ENCODE measurements at regions not wholly inside any gene's neighbourhood (a gene's known extent, or its start where the extent isn't known, plus 50 kb on each side); places are given as distances from the start of the nearest gene placed in this dataset.
"Not testable (repeated sequence)": the region's sequence is repeated elsewhere in the genome, so short reads cannot be mapped to it uniquely, and the experiment has no call there.

DNA sequence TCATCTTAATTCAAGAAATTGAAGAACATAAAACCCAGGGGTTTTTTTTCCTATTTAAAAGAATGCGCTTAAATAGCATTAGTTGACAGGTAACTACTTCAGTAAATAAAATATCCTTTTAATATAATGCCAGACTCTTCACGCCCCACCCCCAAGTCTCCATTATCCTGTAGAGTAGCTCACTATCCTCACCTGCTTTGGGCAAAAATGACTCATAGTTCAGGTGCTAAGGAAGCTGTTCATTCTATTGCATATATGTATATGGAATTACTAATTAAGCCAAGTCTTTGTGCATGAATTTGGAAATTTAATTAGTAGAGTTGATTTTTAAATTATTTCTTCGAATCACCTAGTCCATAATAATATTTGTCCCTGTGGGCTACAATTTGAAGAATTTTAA lies 656.8 kb upstream of the ANKRD30A start:
- TF ChIP-seq, protein P1, sequence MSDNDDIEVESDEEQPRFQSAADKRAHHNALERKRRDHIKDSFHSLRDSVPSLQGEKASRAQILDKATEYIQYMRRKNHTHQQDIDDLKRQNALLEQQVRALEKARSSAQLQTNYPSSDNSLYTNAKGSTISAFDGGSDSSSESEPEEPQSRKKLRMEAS (IDR thresholded peaks at IDR 0.05; ENCODE audit: low read depth, low read length), result no peak
- no peak for TF ChIP-seq MYC (IDR thresholded peaks at IDR 0.05; ENCODE audit: low read depth, low read length)
- TF ChIP-seq, protein P2, sequence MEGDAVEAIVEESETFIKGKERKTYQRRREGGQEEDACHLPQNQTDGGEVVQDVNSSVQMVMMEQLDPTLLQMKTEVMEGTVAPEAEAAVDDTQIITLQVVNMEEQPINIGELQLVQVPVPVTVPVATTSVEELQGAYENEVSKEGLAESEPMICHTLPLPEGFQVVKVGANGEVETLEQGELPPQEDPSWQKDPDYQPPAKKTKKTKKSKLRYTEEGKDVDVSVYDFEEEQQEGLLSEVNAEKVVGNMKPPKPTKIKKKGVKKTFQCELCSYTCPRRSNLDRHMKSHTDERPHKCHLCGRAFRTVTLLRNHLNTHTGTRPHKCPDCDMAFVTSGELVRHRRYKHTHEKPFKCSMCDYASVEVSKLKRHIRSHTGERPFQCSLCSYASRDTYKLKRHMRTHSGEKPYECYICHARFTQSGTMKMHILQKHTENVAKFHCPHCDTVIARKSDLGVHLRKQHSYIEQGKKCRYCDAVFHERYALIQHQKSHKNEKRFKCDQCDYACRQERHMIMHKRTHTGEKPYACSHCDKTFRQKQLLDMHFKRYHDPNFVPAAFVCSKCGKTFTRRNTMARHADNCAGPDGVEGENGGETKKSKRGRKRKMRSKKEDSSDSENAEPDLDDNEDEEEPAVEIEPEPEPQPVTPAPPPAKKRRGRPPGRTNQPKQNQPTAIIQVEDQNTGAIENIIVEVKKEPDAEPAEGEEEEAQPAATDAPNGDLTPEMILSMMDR (IDR thresholded peaks at IDR 0.05; ENCODE audit: low read depth, low read length), result no peak
- TF ChIP-seq POLR2A (IDR thresholded peaks at IDR 0.05; ENCODE audit: extremely low read depth, insufficient read length), result no peak
- DNase-seq (ENCODE audit: low read depth), result no peak
- H3K4me3 ChIP-seq (ENCODE audit: low read depth, low read length), result no peak overlapping the region

DNA sequence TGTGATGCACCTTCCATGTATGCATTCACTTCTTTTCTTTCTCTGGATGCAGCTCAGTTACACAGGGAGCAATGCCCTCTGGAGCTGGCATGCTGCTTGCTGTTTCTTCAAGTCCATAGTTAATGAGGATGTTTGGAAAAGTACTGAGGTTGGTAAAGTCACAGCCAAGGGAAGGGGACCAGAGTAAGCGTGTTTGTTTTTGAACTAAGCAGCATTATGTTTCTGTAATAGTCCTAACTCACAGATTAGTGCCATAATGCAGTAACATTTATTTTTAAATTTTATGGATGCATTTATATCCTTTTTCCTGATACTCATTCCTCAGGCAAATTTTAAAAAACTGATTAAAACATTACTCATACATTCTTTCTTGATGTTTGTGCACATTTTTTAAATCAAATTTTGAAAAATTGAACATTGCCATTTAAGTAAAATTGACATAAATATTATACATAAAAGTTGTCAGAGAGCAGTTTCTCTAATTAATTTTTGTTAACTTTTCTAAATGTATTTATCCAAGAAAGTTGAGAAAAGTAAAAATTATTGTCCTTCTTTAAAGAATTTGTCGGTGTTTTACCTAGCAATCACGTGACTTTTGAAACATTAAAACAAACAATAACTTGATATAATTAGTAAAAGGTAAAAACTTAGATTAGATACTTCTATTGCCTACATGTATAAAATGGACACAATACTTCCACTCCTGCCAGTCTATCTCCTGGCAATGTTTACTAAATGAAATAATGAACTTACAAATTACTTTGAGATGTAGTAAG lies 659.6 kb upstream of the ANKRD30A start:
- H3K4me3 ChIP-seq (ENCODE audit: low read depth, low read length), result no peak overlapping the region
- no peak for TF ChIP-seq MYC (IDR thresholded peaks at IDR 0.05; ENCODE audit: low read depth, low read length)
- TF ChIP-seq, protein P2 (IDR thresholded peaks at IDR 0.05; ENCODE audit: low read depth, low read length), result no peak
- TF ChIP-seq POLR2A (IDR thresholded peaks at IDR 0.05; ENCODE audit: extremely low read depth, insufficient read length), result no peak
- TF ChIP-seq, protein P1 (IDR thresholded peaks at IDR 0.05; ENCODE audit: low read depth, low read length), result no peak
- no peak for DNase-seq (ENCODE audit: low read depth)

DNA sequence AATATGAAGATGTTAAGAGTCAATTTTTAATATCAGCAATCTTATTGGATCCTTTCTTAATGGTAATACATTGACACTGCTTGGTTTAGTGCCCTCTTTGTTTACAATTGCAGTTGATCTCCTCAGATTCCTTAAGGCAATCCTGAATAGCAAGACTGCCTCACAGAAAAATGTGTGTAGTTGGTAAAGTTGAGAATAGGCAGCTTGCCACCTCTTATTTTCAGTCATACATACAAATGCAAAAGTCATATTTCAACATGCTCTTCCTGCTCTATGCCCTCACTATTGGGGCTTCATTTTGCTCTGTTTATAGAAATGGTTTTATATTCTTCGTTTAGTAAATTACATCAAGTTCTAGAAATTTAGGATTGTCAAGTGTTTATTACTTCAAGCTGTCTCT lies 661.1 kb upstream of the ANKRD30A start:
- no peak overlapping the region for H3K4me3 ChIP-seq (ENCODE audit: low read depth, low read length)
- DNase-seq (ENCODE audit: low read depth), result no peak
- TF ChIP-seq POLR2A (IDR thresholded peaks at IDR 0.05; ENCODE audit: extremely low read depth, insufficient read length) (no peak), MYC (IDR thresholded peaks at IDR 0.05; ENCODE audit: low read depth, low read length) (no peak)
- TF ChIP-seq, protein P2 (IDR thresholded peaks at IDR 0.05; ENCODE audit: low read depth, low read length), result no peak
- TF ChIP-seq, protein P1 (IDR thresholded peaks at IDR 0.05; ENCODE audit: low read depth, low read length), result no peak

DNA sequence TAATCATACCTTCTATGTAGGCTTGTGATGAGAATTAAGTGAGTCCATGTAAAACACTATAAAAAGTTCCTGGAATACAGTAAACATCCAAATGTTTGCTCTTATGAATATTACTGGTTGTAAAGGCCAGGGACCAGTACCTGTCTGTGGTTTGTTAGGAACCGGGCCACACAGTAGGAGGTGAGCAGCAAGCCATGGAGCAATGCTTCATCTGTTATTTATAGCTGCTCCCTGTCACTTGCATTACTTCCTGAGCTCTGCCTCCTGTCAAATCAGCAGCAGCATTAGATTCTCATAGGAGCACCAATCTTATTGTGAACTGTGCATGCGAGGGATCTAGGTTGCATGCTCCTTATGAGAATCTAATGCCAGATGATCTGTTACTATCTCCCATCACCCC lies 662.0 kb upstream of the ANKRD30A start:
- DNase-seq (ENCODE audit: low read depth), result no peak
- TF ChIP-seq MYC (IDR thresholded peaks at IDR 0.05; ENCODE audit: low read depth, low read length) (no peak), POLR2A (IDR thresholded peaks at IDR 0.05; ENCODE audit: extremely low read depth, insufficient read length) (no peak)
- TF ChIP-seq, protein P2 (IDR thresholded peaks at IDR 0.05; ENCODE audit: low read depth, low read length), result no peak
- TF ChIP-seq, protein P1 (IDR thresholded peaks at IDR 0.05; ENCODE audit: low read depth, low read length), result no peak
- no peak overlapping the region for H3K4me3 ChIP-seq (ENCODE audit: low read depth, low read length)

DNA sequence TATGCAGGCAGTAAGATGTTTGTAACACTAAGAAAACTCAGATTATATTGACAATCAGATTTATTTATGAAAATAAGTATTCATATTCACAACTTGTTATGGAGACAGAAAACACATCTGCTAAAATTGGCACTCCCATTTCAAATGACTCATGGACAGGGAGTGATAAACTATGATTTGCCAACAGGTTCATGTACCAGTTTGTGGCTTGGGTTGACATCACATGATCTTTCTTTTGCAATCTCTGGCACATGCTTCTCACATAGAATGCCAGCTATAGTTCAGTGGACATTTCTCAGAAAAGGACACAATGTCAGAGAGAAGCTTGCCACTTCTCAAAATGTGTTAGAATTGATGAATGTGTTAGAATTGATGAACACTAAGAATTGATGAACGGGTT lies 663.2 kb upstream of the ANKRD30A start:
- DNase-seq (ENCODE audit: low read depth), result no peak
- H3K4me3 ChIP-seq (ENCODE audit: low read depth, low read length), result no peak overlapping the region
- TF ChIP-seq, protein P1 (IDR thresholded peaks at IDR 0.05; ENCODE audit: low read depth, low read length), result no peak
- TF ChIP-seq POLR2A (IDR thresholded peaks at IDR 0.05; ENCODE audit: extremely low read depth, insufficient read length), result no peak
- TF ChIP-seq MYC (IDR thresholded peaks at IDR 0.05; ENCODE audit: low read depth, low read length), result no peak
- TF ChIP-seq, protein P2 (IDR thresholded peaks at IDR 0.05; ENCODE audit: low read depth, low read length), result no peak

DNA sequence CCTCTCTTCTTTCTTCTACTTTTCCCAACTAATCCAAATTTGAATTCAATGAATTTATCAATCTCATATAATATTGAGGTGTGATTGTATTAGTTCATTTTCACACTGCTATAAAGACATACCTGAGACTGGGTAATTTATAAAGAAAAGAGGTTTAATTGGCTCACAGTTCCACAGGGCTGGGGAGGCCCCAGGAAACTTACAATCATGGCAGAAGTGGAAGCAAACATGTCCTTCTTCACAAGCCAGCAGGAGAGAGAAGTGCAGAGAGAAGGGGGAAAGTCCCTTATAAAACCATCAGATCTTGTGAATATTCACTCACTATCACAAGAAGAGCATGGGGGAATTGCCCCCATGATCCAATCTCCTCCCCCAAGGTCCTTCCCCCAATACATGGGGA lies 667.0 kb upstream of the ANKRD30A start:
- H3K4me3 ChIP-seq (ENCODE audit: low read depth, low read length); DNase-seq (ENCODE audit: low read depth): not testable (repeated sequence)
